Testis (tissue), 2 donors: ENCODE measurements at regions not wholly inside any gene's neighbourhood (a gene's known extent, or its start where the extent isn't known, plus 50 kb on each side); places are given as distances from the start of the nearest gene placed in this dataset.

Experiments used
- CTCF ChIP-seq, 3 experiments: fragments of 450-650 bp in 2 of 3; fragments of 200-600 bp in 1 of 3; sonication (generic) in 1 of 3; IDR thresholded peaks; one replicate each; pipeline ENCODE4 v1.5.1; 2016 to 2019; ENCODE audit warnings: antibody characterized with exemption in 3 of 3, mild to moderate bottlenecking in 2 of 3, moderate library complexity in 1 of 3
- POLR2A ChIP-seq: fragments of 450-650 bp; IDR thresholded peaks from one replicate; pipeline ENCODE4 v1.6.1; 2017; ENCODE audit warnings: antibody characterized with exemption, mild to moderate bottlenecking, moderate library complexity

- no peak for TF ChIP-seq CTCF (IDR thresholded peaks at IDR 0.05)
- no peak for TF ChIP-seq POLR2A
Observed at GRCh38 chr12:93113317-93114006, 184.4 kb upstream of the EEA1 start.
